ENCODE measurements at regions not wholly inside any gene's neighbourhood (a gene's known extent, or its start where the extent isn't known, plus 50 kb on each side); places are given as distances from the start of the nearest gene placed in this dataset.
"Not testable (repeated sequence)": the region's sequence is repeated elsewhere in the genome, so short reads cannot be mapped to it uniquely, and the experiment has no call there.

DNA sequence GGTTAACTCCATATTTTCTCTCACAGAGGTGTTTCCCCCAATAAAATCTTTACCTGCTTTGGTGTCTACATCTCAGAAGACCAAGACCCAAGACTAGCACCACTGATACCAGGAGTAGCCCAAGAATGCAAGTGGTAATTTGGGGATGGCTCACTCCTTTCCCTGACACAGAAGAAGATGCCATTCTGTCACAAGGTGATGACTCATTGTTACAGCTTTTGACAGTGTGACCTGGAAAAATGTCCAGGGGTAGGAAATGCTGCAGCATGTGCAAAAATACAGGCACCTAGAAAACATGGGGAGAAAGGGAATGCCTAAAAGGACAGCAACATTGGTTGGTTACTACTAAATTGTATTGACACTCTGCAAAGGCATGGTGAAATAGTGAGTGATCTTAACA, 254.0 kb upstream of the GJE1 start:
- DNase-seq (ENCODE audit: low read depth in 2 of 3, low spot score in 1 of 3), result no peak

DNA sequence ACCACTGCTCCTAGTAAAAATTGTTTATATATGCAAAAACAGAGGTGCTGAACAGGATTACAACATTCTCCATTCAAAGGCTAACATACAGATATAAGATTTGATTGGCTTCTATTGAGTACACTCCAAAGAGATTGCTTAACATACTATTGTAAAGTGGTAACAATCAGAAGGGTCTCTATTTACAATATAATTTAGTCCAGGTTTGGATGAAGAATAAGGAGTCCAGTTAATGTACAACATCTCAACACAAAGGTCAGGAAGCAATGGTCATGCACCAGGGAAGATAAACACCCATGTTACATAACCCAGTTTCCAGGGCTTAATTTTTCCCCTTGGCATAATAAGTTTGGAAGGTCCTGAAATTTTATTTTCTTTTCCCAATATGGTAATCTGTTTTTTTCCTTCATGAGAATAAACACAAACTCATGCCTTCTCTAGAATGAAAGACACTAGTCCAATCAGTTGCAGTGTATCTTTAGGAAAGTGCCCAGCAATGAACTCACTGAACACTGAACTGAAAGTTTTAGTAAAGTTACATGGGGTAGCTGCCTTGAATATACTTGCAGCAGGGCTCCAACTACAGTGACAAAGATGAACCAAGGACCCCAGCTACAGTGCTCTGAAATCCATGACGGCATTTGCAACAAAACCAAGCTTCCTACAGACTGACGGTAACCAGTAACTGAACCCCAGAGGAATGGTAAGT, 255.3 kb upstream of the GJE1 start:
- DNase-seq (ENCODE audit: low read depth in 2 of 3, low spot score in 1 of 3), result no peak

- no peak for DNase-seq (ENCODE audit: low read depth in 2 of 3, low spot score in 1 of 3)
Measured at GRCh38 chr6:141874930-141875602, 257.7 kb upstream of the GJE1 start.

DNA sequence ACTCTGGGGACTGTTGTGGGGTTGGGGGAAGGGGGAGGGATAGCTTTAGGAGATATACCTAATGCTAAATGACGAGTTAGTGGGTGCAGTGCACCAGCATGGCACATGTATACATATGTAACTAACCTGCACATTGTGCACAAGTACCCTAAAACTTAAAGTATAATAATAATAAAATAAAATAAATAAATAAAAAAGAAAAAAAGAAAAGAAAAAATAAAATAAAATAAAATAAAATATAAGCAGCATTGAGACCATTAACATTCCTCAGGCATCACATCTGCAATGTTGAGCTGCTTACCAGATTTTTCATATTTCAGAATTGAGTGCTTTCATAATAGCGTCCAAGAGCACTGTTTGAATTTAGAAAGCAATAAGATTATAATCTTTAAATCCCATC, 263.2 kb upstream of the GJE1 start:
- DNase-seq (ENCODE audit: low read depth in 2 of 3, low spot score in 1 of 3), result not testable (repeated sequence)

DNA sequence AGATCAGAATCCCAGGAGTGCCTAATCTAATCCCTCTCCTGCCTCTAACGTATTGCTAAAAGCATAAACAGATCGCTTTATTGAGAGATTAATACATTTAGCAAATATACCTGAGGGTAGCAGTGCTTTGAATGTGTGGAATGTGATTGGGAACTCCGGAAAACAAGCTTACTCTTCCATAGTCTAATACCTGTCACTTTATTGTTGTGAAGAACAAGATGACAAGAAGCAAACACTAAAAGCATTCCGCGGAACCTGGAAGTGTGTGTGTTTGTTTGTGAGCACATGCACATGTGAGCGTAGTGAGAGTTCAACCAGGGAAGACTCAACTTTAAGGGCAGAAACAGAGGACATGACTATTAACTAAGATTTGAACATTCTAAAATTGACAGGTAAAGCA, 265.0 kb upstream of the GJE1 start:
- DNase-seq (ENCODE audit: low read depth in 2 of 3, low spot score in 1 of 3), result no peak

DNA sequence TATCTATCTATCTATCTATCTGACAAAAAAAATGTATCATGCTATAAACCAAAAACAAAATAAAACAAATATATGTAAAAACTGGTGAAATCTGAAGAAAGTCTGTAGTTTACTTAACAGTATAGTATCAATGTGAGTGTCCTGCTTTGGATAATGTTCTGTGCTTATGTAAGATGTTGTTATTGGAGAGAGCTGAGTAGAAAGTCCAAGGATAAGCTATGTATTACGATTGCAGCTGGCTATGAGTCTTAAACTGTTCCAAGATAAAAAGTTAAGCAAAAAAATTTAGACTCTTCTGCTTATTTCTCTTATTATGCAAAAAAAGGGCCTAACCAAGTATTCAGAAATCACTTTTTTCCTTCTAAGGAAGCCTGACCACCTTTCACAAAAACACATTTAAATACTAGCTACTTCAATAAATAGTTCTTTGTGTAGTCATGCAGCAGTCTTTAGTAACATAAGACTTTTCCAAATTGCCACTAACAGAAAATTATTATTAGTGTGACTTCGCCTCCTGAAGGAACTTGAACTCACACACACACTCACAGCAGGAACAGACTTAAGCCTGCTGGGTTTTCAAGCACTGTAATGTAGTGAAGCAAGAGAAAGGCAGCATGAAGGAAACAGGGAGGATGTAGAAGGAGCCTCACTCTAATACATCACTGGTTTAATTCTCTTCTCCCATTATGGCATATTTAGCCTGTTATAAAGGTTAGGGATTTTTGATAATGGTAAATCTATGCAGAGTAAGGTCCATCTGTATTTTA, 265.8 kb upstream of the GJE1 start:
- no peak for DNase-seq (ENCODE audit: low read depth in 2 of 3, low spot score in 1 of 3)

DNA sequence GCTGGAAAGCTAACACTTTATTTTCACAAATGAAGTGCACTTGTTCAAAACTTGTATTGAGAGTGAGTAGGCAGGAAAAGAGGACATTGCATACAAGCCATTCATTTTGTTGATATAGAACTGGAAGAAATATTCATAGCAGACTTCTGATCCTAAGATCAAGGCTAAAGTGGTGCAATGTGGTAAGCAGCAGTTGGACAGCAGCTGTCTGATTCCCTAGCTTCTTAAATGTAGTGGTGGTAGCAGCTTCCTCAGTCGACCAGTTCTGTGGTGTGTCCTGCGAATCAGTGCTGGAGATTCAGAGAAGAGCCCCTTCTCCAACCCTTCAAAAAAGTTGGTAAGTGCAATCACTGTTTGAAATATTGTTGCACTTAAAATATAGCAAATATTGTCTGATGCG, 281.7 kb upstream of the GJE1 start:
- no peak for DNase-seq (ENCODE audit: low read depth in 2 of 3, low spot score in 1 of 3)

- DNase-seq (ENCODE audit: low read depth in 2 of 3, low spot score in 1 of 3), result no peak
Measured at GRCh38 chr6:141848029-141848890, 284.5 kb upstream of the GJE1 start.

DNA sequence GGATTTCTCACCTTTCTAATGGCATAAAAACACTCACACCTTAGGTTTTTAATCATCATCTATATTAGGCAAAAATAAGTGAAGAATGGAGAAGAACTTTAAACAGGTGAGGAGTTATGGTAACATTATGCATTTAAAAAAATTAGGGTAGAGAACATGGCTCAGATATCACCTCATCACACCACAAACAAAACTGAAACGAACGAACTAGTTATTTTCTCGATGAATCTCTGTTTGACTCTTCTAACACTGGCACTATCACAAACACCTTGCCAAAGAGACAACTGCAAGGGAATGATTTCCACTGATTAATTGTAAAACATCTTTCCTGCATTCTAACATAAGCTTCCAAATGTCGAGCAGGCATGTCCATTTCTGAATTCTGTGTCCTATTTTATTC, 286.1 kb upstream of the GJE1 start:
- no peak for DNase-seq (ENCODE audit: low read depth in 2 of 3, low spot score in 1 of 3)

DNA sequence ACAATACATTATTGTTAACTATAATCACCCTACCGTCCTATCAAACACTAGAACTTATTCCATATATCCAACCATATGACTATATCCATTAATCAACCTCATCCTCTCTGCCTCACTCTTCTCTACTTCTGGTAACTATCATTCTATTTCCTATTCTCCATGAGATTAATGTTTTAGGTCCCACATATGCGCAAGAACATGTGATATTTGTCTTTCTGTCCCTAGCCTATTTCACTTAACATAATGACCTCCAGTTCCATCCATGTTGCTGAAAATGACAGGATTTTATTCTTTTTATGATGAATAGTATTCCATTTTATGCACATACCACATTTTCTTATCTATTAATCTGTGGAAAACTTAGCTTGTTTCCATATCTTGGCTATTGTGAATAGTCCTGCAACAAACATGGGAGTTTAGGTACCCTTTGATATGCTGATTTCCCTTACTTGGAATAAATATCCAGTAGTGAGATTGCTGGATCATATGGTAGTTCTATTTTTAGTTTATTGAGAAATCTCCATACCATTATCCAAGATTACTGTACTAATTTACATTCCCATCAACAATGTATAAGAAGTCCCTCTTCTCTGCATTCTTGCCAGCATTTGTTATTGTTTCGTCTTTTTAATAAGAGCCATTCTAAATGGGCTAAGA, 289.4 kb upstream of the GJE1 start:
- DNase-seq (ENCODE audit: low read depth in 2 of 3, low spot score in 1 of 3), result no peak

- no peak for DNase-seq (ENCODE audit: low read depth in 2 of 3, low spot score in 1 of 3)
Measured at GRCh38 chr6:141833001-141833655, 299.6 kb upstream of the GJE1 start.

DNA sequence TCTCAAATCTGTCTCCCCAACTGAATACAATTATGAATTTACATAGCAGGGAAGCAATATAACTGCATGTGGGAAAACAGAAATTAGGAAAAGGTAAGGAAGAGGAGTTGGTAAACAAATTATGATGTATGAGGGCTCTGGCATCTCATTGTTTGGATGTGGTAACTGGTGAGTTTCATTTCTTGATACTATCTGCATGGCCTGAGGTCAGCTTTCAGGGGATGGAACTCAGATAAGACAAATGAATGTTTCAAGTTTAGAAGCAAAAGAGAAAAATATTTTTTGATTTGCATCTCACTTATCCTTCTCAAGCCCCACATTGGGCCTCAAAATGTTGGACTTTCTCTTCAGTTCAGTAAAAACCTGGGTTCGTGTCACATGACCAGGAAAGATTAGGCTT, 302.2 kb upstream of the GJE1 start:
- no peak for DNase-seq (ENCODE audit: low read depth in 2 of 3, low spot score in 1 of 3)

- DNase-seq (ENCODE audit: low read depth in 2 of 3, low spot score in 1 of 3), result no peak
Measured at GRCh38 chr6:141829566-141830360, 303.0 kb upstream of the GJE1 start.

DNA sequence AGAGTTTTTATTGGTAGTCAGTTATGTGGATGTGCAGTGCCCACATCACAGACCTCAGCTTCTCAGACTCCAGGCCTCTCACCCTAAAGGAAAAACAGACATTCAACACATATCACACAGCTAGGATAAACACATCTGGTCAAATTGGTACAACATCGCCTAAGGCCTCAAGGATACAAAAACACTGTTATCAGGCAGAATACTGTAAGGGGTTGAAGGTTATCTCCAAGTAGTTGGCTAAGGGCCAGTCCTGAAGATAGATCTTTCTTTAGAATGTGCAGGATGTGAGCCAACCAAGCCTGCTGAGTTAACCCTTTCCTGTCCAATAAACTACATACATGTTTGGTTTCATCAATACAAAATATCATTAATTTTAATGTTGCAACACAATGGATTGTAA, 308.4 kb upstream of the GJE1 start:
- no peak for DNase-seq (ENCODE audit: low read depth in 2 of 3, low spot score in 1 of 3)

- DNase-seq (ENCODE audit: low read depth in 2 of 3, low spot score in 1 of 3), result not testable (repeated sequence)
Measured at GRCh38 chr6:141815039-141815438, 317.7 kb upstream of the GJE1 start.

DNA sequence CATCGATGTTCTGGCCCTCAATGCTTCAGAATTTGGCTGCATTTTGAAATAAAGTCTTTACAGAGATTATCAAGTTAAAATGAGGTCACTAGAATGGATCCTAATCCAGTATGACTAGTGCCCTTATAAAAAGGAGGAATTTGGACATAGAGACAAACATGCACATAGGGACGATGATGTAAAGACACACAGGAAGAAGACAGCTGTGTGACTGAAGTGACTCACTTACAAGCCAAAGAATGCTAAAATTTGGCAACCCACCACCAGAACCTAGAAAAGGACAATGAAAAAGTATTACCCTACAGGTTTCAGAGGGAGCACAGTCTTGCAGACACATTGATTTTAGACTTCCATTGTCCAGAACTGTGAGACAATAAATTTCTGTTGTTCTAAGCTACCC, 322.8 kb upstream of the GJE1 start:
- no peak for DNase-seq (ENCODE audit: low read depth in 2 of 3, low spot score in 1 of 3)

- no peak for DNase-seq (ENCODE audit: low read depth in 2 of 3, low spot score in 1 of 3)
Measured at GRCh38 chr6:141808662-141809061, 324.1 kb upstream of the GJE1 start.

- DNase-seq (ENCODE audit: low read depth in 2 of 3, low spot score in 1 of 3), result not testable (repeated sequence)
Measured at GRCh38 chr6:141800973-141801372, 331.8 kb upstream of the GJE1 start.

- DNase-seq (ENCODE audit: low read depth in 2 of 3, low spot score in 1 of 3), result no peak
Measured at GRCh38 chr6:141790921-141791320, 341.8 kb upstream of the GJE1 start.

Data from stimulated activated CD4-positive, alpha-beta T cell treated with anti-CD3 and anti-CD28 coated beads, Interleukin-12 subunit alpha, Interleukin-12 subunit beta, amount 100 ng/mL, for 48 hours (primary cell).